ENCODE measurements at regions not wholly inside any gene's neighbourhood (a gene's known extent, or its start where the extent isn't known, plus 50 kb on each side); places are given as distances from the start of the nearest gene placed in this dataset.

- DNase-seq (ENCODE audit: low spot score), result no peak
- in situ Hi-C loops (cut with MboI; ENCODE audit: low sequenced_read_pairs, unreplicated experiment), result no loop called here
- no peak for TF ChIP-seq CTCF (IDR thresholded peaks at IDR 0.05; ENCODE audit: borderline replicate concordance, control extremely low read depth, extremely low read depth, insufficient read depth, missing control alignments)
Observed at GRCh38 chr1:79817031-79817560, 810.6 kb upstream of the ADGRL4 start.

- in situ Hi-C loops (cut with MboI; ENCODE audit: low sequenced_read_pairs, unreplicated experiment), result no loop called here
- no peak for TF ChIP-seq CTCF (IDR thresholded peaks at IDR 0.05; ENCODE audit: borderline replicate concordance, control extremely low read depth, extremely low read depth, insufficient read depth, missing control alignments)
- DNase-seq (ENCODE audit: low spot score), result no peak
Observed at GRCh38 chr1:79815115-79815514, 808.6 kb upstream of the ADGRL4 start.

- DNase-seq (ENCODE audit: low spot score), result no peak
- in situ Hi-C loops (cut with MboI; ENCODE audit: low sequenced_read_pairs, unreplicated experiment), result no loop called here
- TF ChIP-seq CTCF (IDR thresholded peaks at IDR 0.05; ENCODE audit: borderline replicate concordance, control extremely low read depth, extremely low read depth, insufficient read depth, missing control alignments), result no peak
Observed at GRCh38 chr1:79811173-79811572, 804.6 kb upstream of the ADGRL4 start.

GRCh38 chr1:79808816-79809475 is 802.4 kb upstream of the ADGRL4 start:
- TF ChIP-seq CTCF (IDR thresholded peaks at IDR 0.05; ENCODE audit: borderline replicate concordance, control extremely low read depth, extremely low read depth, insufficient read depth, missing control alignments), result no peak
- in situ Hi-C loops (cut with MboI; ENCODE audit: low sequenced_read_pairs, unreplicated experiment), result no loop called here
- DNase-seq (ENCODE audit: low spot score), result no peak

- no peak for TF ChIP-seq CTCF (IDR thresholded peaks at IDR 0.05; ENCODE audit: borderline replicate concordance, control extremely low read depth, extremely low read depth, insufficient read depth, missing control alignments)
- in situ Hi-C loops (cut with MboI; ENCODE audit: low sequenced_read_pairs, unreplicated experiment), result no loop called here
- DNase-seq (ENCODE audit: low spot score), result no peak
Observed at GRCh38 chr1:79807816-79808215, 801.3 kb upstream of the ADGRL4 start.

- in situ Hi-C loops (cut with MboI; ENCODE audit: low sequenced_read_pairs, unreplicated experiment), result no loop called here
- no peak for TF ChIP-seq CTCF (IDR thresholded peaks at IDR 0.05; ENCODE audit: borderline replicate concordance, control extremely low read depth, extremely low read depth, insufficient read depth, missing control alignments)
- no peak for DNase-seq (ENCODE audit: low spot score)
Observed at GRCh38 chr1:79797487-79797886, 791.0 kb upstream of the ADGRL4 start.
